ENCODE measurements at regions not wholly inside any gene's neighbourhood (a gene's known extent, or its start where the extent isn't known, plus 50 kb on each side); places are given as distances from the start of the nearest gene placed in this dataset.

- H3K4me3 ChIP-seq (ENCODE audit: severe bottlenecking), result no peak overlapping the region
- H3K27ac ChIP-seq (ENCODE audit: poor library complexity, severe bottlenecking), result no peak overlapping the region
- DNase-seq (ENCODE audit: low spot score), result no peak
- no peaks in the 10 kb centered on the region for H3K9me3 ChIP-seq (ENCODE audit: severe bottlenecking)
- no peak for ATAC-seq (ENCODE audit: low read depth)
- no peaks in the 10 kb centered on the region for H3K27me3 ChIP-seq (ENCODE audit: insufficient read depth, poor library complexity, severe bottlenecking)
- no peaks in the 10 kb centered on the region for H3K36me3 ChIP-seq (ENCODE audit: low read depth)
- no peaks in the 10 kb centered on the region for H3K4me1 ChIP-seq (ENCODE audit: insufficient read depth, poor library complexity, severe bottlenecking)
- TF ChIP-seq CTCF (IDR thresholded peaks at IDR 0.05; ENCODE audit: poor library complexity, severe bottlenecking), result no peak
Measured at GRCh38 chr9:82499337-82499736, 510.8 kb downstream of the SPATA31D1 start.

GRCh38 chr9:82504620-82505019 lies 516.0 kb downstream of the SPATA31D1 start:
- H3K4me1 ChIP-seq (ENCODE audit: insufficient read depth, poor library complexity, severe bottlenecking), result no peaks in the 10 kb centered on the region
- DNase-seq (ENCODE audit: low spot score), result no peak
- no peak for TF ChIP-seq CTCF (IDR thresholded peaks at IDR 0.05; ENCODE audit: poor library complexity, severe bottlenecking)
- no peaks in the 10 kb centered on the region for H3K9me3 ChIP-seq (ENCODE audit: severe bottlenecking)
- no peaks in the 10 kb centered on the region for H3K36me3 ChIP-seq (ENCODE audit: low read depth)
- no peaks in the 10 kb centered on the region for H3K27me3 ChIP-seq (ENCODE audit: insufficient read depth, poor library complexity, severe bottlenecking)
- ATAC-seq (ENCODE audit: low read depth), result no peak
- no peak overlapping the region for H3K27ac ChIP-seq (ENCODE audit: poor library complexity, severe bottlenecking)
- H3K4me3 ChIP-seq (ENCODE audit: severe bottlenecking), result no peak overlapping the region

- no peak overlapping the region for H3K27ac ChIP-seq (ENCODE audit: poor library complexity, severe bottlenecking)
- no peaks in the 10 kb centered on the region for H3K36me3 ChIP-seq (ENCODE audit: low read depth)
- ATAC-seq (ENCODE audit: low read depth) (no peak), DNase-seq (ENCODE audit: low spot score) (no peak)
- no peak for TF ChIP-seq CTCF (IDR thresholded peaks at IDR 0.05; ENCODE audit: poor library complexity, severe bottlenecking)
- H3K4me1 ChIP-seq (ENCODE audit: insufficient read depth, poor library complexity, severe bottlenecking), result no peaks in the 10 kb centered on the region
- no peaks in the 10 kb centered on the region for H3K9me3 ChIP-seq (ENCODE audit: severe bottlenecking)
- H3K27me3 ChIP-seq (ENCODE audit: insufficient read depth, poor library complexity, severe bottlenecking), result no peaks in the 10 kb centered on the region
- H3K4me3 ChIP-seq (ENCODE audit: severe bottlenecking), result no peak overlapping the region
Measured at GRCh38 chr9:82511626-82512025, 523.1 kb downstream of the SPATA31D1 start.

- no peak for TF ChIP-seq CTCF (IDR thresholded peaks at IDR 0.05; ENCODE audit: poor library complexity, severe bottlenecking)
Measured at GRCh38 chr9:82512728-82513127, 524.2 kb downstream of the SPATA31D1 start.

GRCh38 chr9:82513242-82513751 lies 524.7 kb downstream of the SPATA31D1 start:
- Histone ChIP-seq H3K4me3 (ENCODE audit: severe bottlenecking) (no peak overlapping the region), H3K9me3 (ENCODE audit: severe bottlenecking) (no peaks in the 10 kb centered on the region), H3K27ac (ENCODE audit: poor library complexity, severe bottlenecking) (no peak overlapping the region), H3K36me3 (ENCODE audit: low read depth) (no peaks in the 10 kb centered on the region), H3K27me3 (ENCODE audit: insufficient read depth, poor library complexity, severe bottlenecking) (no peaks in the 10 kb centered on the region), H3K4me1 (ENCODE audit: insufficient read depth, poor library complexity, severe bottlenecking) (no peaks in the 10 kb centered on the region)
- DNase-seq (ENCODE audit: low spot score) (no peak), ATAC-seq (ENCODE audit: low read depth) (no peak)
- TF ChIP-seq CTCF (IDR thresholded peaks at IDR 0.05; ENCODE audit: poor library complexity, severe bottlenecking), result no peak

More at GRCh38 chr9:82512728-82513127, 524.2 kb downstream of the SPATA31D1 start:
- H3K27me3 ChIP-seq (ENCODE audit: insufficient read depth, poor library complexity, severe bottlenecking), result no peaks in the 10 kb centered on the region
- ATAC-seq (ENCODE audit: low read depth), result no peak
- H3K27ac ChIP-seq (ENCODE audit: poor library complexity, severe bottlenecking), result no peak overlapping the region
- H3K4me3 ChIP-seq (ENCODE audit: severe bottlenecking), result no peak overlapping the region
- DNase-seq (ENCODE audit: low spot score), result no peak
- no peaks in the 10 kb centered on the region for H3K4me1 ChIP-seq (ENCODE audit: insufficient read depth, poor library complexity, severe bottlenecking)
- H3K9me3 ChIP-seq (ENCODE audit: severe bottlenecking), result no peaks in the 10 kb centered on the region
- H3K36me3 ChIP-seq (ENCODE audit: low read depth), result no peaks in the 10 kb centered on the region

Data from RWPE2 (cell line).